ENCODE measurements at regions not wholly inside any gene's neighbourhood (a gene's known extent, or its start where the extent isn't known, plus 50 kb on each side); places are given as distances from the start of the nearest gene placed in this dataset.

GRCh38 chr2:136254681-136255080 is 136.7 kb upstream of the CXCR4 start:
- TF ChIP-seq CTCF (IDR thresholded peaks at IDR 0.05; ENCODE audit: insufficient read depth, low read depth, low read length), result no peak
- TF ChIP-seq EZH2 (IDR thresholded peaks at IDR 0.05; ENCODE audit: insufficient read depth, low read length), result no peak
